ENCODE measurements at regions not wholly inside any gene's neighbourhood (a gene's known extent, or its start where the extent isn't known, plus 50 kb on each side); places are given as distances from the start of the nearest gene placed in this dataset.

DNA sequence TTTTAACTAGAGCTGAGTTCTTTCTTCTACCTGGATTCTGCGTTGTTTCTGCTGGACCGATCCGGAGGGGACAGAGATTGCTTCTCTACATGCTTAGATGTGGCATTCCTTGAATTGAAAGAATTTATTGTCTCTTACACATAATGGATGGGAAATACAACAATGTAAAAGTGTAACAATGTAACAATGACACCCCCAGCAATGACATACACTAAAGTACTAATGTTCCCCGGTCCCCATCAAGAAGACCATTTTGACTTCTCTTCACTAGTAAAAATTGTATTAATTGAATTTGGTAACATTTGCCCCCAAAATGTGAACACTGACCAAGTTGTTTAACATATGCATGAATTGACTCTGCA, 760.2 kb downstream of the TAF11L14 start:
- Histone ChIP-seq H3K27me3 (ENCODE audit: insufficient read depth) (no peaks in the 10 kb centered on the region), H2AFZ (no peak overlapping the region), H4K20me1 (replicated peaks; ENCODE audit: insufficient read depth) (no peaks in the 10 kb centered on the region), H3K4me1 (ENCODE audit: insufficient read depth) (no peaks in the 10 kb centered on the region; the same call in 1 of the 2 replicates), H3K36me3 (ENCODE audit: insufficient read depth) (no peaks in the 10 kb centered on the region), H3K27ac (ENCODE audit: low read depth) (no peak overlapping the region), H3K79me2 (replicated peaks; ENCODE audit: insufficient read depth) (no peaks in the 10 kb centered on the region), H3F3A (replicated peaks; ENCODE audit: low read depth) (no peaks in the 10 kb centered on the region), H3K4me3 (no peak overlapping the region), H3K9me2 (ENCODE audit: insufficient read depth) (no peaks in the 10 kb centered on the region), H3K4me2 (no peak overlapping the region)
- TF ChIP-seq, protein P1, sequence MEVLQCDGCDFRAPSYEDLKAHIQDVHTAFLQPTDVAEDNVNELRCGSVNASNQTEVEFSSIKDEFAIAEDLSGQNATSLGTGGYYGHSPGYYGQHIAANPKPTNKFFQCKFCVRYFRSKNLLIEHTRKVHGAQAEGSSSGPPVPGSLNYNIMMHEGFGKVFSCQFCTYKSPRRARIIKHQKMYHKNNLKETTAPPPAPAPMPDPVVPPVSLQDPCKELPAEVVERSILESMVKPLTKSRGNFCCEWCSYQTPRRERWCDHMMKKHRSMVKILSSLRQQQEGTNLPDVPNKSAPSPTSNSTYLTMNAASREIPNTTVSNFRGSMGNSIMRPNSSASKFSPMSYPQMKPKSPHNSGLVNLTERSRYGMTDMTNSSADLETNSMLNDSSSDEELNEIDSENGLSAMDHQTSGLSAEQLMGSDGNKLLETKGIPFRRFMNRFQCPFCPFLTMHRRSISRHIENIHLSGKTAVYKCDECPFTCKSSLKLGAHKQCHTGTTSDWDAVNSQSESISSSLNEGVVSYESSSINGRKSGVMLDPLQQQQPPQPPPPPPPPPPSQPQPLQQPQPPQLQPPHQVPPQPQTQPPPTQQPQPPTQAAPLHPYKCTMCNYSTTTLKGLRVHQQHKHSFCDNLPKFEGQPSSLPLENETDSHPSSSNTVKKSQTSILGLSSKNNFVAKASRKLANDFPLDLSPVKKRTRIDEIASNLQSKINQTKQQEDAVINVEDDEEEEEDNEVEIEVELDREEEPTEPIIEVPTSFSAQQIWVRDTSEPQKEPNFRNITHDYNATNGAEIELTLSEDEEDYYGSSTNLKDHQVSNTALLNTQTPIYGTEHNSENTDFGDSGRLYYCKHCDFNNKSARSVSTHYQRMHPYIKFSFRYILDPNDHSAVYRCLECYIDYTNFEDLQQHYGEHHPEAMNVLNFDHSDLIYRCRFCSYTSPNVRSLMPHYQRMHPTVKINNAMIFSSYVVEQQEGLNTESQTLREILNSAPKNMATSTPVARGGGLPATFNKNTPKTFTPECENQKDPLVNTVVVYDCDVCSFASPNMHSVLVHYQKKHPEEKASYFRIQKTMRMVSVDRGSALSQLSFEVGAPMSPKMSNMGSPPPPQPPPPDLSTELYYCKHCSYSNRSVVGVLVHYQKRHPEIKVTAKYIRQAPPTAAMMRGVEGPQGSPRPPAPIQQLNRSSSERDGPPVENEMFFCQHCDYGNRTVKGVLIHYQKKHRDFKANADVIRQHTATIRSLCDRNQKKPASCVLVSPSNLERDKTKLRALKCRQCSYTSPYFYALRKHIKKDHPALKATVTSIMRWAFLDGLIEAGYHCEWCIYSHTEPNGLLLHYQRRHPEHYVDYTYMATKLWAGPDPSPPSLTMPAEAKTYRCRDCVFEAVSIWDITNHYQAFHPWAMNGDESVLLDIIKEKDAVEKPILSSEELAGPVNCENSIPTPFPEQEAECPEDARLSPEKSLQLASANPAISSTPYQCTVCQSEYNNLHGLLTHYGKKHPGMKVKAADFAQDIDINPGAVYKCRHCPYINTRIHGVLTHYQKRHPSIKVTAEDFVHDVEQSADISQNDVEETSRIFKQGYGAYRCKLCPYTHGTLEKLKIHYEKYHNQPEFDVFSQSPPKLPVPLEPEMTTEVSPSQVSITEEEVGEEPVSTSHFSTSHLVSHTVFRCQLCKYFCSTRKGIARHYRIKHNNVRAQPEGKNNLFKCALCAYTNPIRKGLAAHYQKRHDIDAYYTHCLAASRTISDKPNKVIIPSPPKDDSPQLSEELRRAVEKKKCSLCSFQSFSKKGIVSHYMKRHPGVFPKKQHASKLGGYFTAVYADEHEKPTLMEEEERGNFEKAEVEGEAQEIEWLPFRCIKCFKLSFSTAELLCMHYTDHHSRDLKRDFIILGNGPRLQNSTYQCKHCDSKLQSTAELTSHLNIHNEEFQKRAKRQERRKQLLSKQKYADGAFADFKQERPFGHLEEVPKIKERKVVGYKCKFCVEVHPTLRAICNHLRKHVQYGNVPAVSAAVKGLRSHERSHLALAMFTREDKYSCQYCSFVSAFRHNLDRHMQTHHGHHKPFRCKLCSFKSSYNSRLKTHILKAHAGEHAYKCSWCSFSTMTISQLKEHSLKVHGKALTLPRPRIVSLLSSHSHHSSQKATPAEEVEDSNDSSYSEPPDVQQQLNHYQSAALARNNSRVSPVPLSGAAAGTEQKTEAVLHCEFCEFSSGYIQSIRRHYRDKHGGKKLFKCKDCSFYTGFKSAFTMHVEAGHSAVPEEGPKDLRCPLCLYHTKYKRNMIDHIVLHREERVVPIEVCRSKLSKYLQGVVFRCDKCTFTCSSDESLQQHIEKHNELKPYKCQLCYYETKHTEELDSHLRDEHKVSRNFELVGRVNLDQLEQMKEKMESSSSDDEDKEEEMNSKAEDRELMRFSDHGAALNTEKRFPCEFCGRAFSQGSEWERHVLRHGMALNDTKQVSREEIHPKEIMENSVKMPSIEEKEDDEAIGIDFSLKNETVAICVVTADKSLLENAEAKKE (CRISPR knock-in tag; IDR thresholded peaks at IDR 0.05): no peak
- no peak for TF ChIP-seq JUNB (IDR thresholded peaks at IDR 0.05; ENCODE audit: unreplicated experiment)
- no peak for TF ChIP-seq ZNF114 (CRISPR knock-in tag; IDR thresholded peaks at IDR 0.05)
- TF ChIP-seq POLR2AphosphoS5 (IDR thresholded peaks at IDR 0.05; ENCODE audit: low read depth): no peak
- TF ChIP-seq CREB1 (CRISPR knock-in tag; IDR thresholded peaks at IDR 0.05; ENCODE audit: low read depth): no peak
- TF ChIP-seq NANOG (IDR thresholded peaks at IDR 0.05; ENCODE audit: borderline replicate concordance): no peak
- no peak for TF ChIP-seq EZH2 (IDR thresholded peaks at IDR 0.05; ENCODE audit: low read depth, unreplicated experiment)
- TF ChIP-seq, protein P2, sequence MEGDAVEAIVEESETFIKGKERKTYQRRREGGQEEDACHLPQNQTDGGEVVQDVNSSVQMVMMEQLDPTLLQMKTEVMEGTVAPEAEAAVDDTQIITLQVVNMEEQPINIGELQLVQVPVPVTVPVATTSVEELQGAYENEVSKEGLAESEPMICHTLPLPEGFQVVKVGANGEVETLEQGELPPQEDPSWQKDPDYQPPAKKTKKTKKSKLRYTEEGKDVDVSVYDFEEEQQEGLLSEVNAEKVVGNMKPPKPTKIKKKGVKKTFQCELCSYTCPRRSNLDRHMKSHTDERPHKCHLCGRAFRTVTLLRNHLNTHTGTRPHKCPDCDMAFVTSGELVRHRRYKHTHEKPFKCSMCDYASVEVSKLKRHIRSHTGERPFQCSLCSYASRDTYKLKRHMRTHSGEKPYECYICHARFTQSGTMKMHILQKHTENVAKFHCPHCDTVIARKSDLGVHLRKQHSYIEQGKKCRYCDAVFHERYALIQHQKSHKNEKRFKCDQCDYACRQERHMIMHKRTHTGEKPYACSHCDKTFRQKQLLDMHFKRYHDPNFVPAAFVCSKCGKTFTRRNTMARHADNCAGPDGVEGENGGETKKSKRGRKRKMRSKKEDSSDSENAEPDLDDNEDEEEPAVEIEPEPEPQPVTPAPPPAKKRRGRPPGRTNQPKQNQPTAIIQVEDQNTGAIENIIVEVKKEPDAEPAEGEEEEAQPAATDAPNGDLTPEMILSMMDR (conservative IDR thresholded peaks at IDR 0.05; ENCODE audit: low read depth in 2 of 2): no peak
- TF ChIP-seq EZH2phosphoT487 (IDR thresholded peaks at IDR 0.05; ENCODE audit: unreplicated experiment): no peak
- peaks cover 8% of the 10 kb centered on the region; the same call in 2 of the 3 replicates for H3K9me3 Mint-ChIP-seq
- ATAC-seq (no peak), DNase-seq (ENCODE audit: low spot score) (no peak)
- no peak overlapping the region for H3K27ac Mint-ChIP-seq
- peaks cover 4% of the 10 kb centered on the region; the same call in 2 of the 3 replicates for H3K4me1 Mint-ChIP-seq
- H3K36me3 Mint-ChIP-seq (ENCODE audit: low read depth): no peaks in the 10 kb centered on the region
- H3K27me3 Mint-ChIP-seq (ENCODE audit: insufficient read depth, low read depth, poor library complexity): no peaks in the 10 kb centered on the region
- no peak overlapping the region for H3K4me3 Mint-ChIP-seq
